K562 (cell line): ENCODE measurements at regions not wholly inside any gene's neighbourhood (a gene's known extent, or its start where the extent isn't known, plus 50 kb on each side); places are given as distances from the start of the nearest gene placed in this dataset.

ENCODE experiments used
- ATAC-seq: fragments of 200-7000 bp; cut with Tn5 transposase; 3 replicates; pipeline ENCODE4 v1.9.1; 2020; ENCODE audit warnings: moderate library complexity
- BruUV-seq: library from RNA; stranded (reverse); fragments of 400-500 nt; replicated peaks from 2 replicates; lab custom pipeline; 2021; lab: Mats Ljungman, UMichigan
- CTCF ChIA-PET: fragments of 300-600 bp; formaldehyde crosslinking; extraction: SDS; loops from one replicate; lab custom pipeline; 2021; ENCODE audit warnings: low intra/inter-chr PET ratio; lab: Yijun Ruan, JAX
- POLR2A ChIA-PET: fragments of 300-600, 350-650 bp; sonication (Branson Sonifier 250); formaldehyde crosslinking; extraction: SDS; loops from one replicate; lab custom pipeline; 2021; ENCODE audit warnings: antibody characterized with exemption, inconsistent platforms; lab: Yijun Ruan, JAX
- DNase-seq, 4 experiments: peaks; one replicate each; pipeline versions ENCODE4 v3.0.0 to v3.0.0-alpha.2; 2011 to 2018; ENCODE audit warnings: low spot score in 3 of 4, mixed read lengths in 3 of 4; ENCODE audit errors: extremely low read depth in 1 of 4
- FAIRE-seq: peaks from 2 replicates; lab custom pipeline; 2011; peaks lifted over from hg19 to GRCh38; lab: Jason Lieb, UNC
- H2AFZ ChIP-seq: 2 replicates; pipeline ENCODE4 v1.6.0; 2011; ENCODE audit warnings: low read depth, low read length, control low read depth, inconsistent platforms
- H3K27ac ChIP-seq: fragments of 200-600 bp; 3 replicates; pipeline ENCODE4 v1.8.0; 2011; ENCODE audit warnings: low read depth, mild to moderate bottlenecking, control low read depth, inconsistent platforms, low read length, moderate library complexity, mixed read lengths; ENCODE audit errors: extremely low read depth
- H3K27me3 ChIP-seq, 2 experiments: fragments of 300-600 bp in 1 of 2; 2 replicates in 1 of 2; 3 replicates in 1 of 2; pipeline versions ENCODE4 v1.6.0 to v1.8.0; 2011; ENCODE audit warnings: inconsistent platforms in 2 of 2, low read length in 2 of 2, mild to moderate bottlenecking in 1 of 2, mixed read lengths in 1 of 2, moderate library complexity in 1 of 2; ENCODE audit not compliant: control insufficient read depth in 2 of 2, insufficient read depth in 2 of 2
- H3K36me3 ChIP-seq: fragments of 300-600 bp; 3 replicates; pipeline ENCODE4 v1.8.0; 2011; ENCODE audit warnings: mild to moderate bottlenecking, low read length, inconsistent platforms; ENCODE audit not compliant: control insufficient read depth, insufficient read depth
- H3K4me1 ChIP-seq, 2 experiments: fragments of 200-600 bp in 1 of 2; replicated peaks in 1 of 2; 2 replicates in 1 of 2; 3 replicates in 1 of 2; pipeline versions ENCODE4 v1.5.1 to v1.8.0; 2011; ENCODE audit warnings: inconsistent platforms in 2 of 2, low read length in 2 of 2, mild to moderate bottlenecking in 1 of 2, mixed read lengths in 1 of 2, moderate library complexity in 1 of 2; ENCODE audit not compliant: control insufficient read depth in 2 of 2, insufficient read depth in 2 of 2
- H3K4me2 ChIP-seq: 2 replicates; pipeline ENCODE4 v1.6.1; 2011; ENCODE audit warnings: low read length, control low read depth, inconsistent platforms, mixed read lengths; ENCODE audit not compliant: insufficient read depth
- H3K4me3 ChIP-seq: fragments of 200-600 bp; sonication (generic), shearing (Covaris generic); 2 replicates; pipeline ENCODE4 v1.5.1; 2016; ENCODE audit warnings: control low read depth, inconsistent platforms
- H3K79me2 ChIP-seq: fragments of 200-600 bp; 3 replicates; pipeline ENCODE4 v1.8.0; 2011; ENCODE audit warnings: low read length, inconsistent platforms; ENCODE audit not compliant: control insufficient read depth, insufficient read depth
- H3K9ac ChIP-seq, 2 experiments: 2 replicates each; pipeline versions ENCODE4 v1.6.0 to v1.6.1; 2011; ENCODE audit warnings: low read depth in 2 of 2, low read length in 2 of 2, control low read depth in 1 of 2, inconsistent platforms in 1 of 2, mild to moderate bottlenecking in 1 of 2, mixed read lengths in 1 of 2; ENCODE audit not compliant: insufficient read depth in 1 of 2
- H3K9me1 ChIP-seq: one replicate; pipeline ENCODE4 v1.6.0; 2011; ENCODE audit warnings: inconsistent platforms, mild to moderate bottlenecking, low read length, moderate library complexity; ENCODE audit not compliant: control insufficient read depth, insufficient read depth
- H3K9me3 ChIP-seq: replicated peaks from 2 replicates; pipeline ENCODE4 v1.5.1; 2011; ENCODE audit warnings: low read depth, low read length, inconsistent platforms; ENCODE audit not compliant: control insufficient read depth, insufficient read depth
- H4K20me1 ChIP-seq: replicated peaks from 2 replicates; pipeline ENCODE4 v1.6.1; 2011; ENCODE audit warnings: low read length, inconsistent platforms, mixed read lengths; ENCODE audit not compliant: control insufficient read depth, insufficient read depth
- BCLAF1 ChIP-seq, 2 experiments: fragments of 450-650 bp in 1 of 2; IDR thresholded peaks; 2 replicates each; pipeline ENCODE4 v1.6.1; 2011 to 2017; ENCODE audit warnings: low read depth in 2 of 2, antibody characterized with exemption in 1 of 2, borderline replicate concordance in 1 of 2, low read length in 1 of 2, mild to moderate bottlenecking in 1 of 2, mixed read lengths in 1 of 2; ENCODE audit not compliant: control insufficient read depth in 1 of 2
- BCOR ChIP-seq: fragments of 450-650 bp; IDR thresholded peaks from 2 replicates; pipeline ENCODE4 v1.6.1; 2016
- CHCHD3 ChIP-seq: fragments of 250-450 bp; sonication (Bioruptor Pico); IDR thresholded peaks from 2 replicates; pipeline ENCODE4 v2.1.2; 2022; ENCODE audit warnings: mild to moderate bottlenecking
- NUFIP1 ChIP-seq: fragments of 450-650 bp; IDR thresholded peaks from 2 replicates; pipeline ENCODE4 v1.6.1; 2018; ENCODE audit not compliant: partially characterized antibody
- PHB ChIP-seq: fragments of 250-450 bp; sonication (Bioruptor Pico); IDR thresholded peaks from 2 replicates; pipeline ENCODE4 v1.5.0; 2021
- PYGO2 ChIP-seq: fragments of 450-650 bp; IDR thresholded peaks from 2 replicates; pipeline ENCODE4 v1.6.1; 2016; ENCODE audit warnings: mild to moderate bottlenecking, missing genetic modification characterization, moderate library complexity, missing compliant biosample characterization
- STAG1 ChIP-seq: sonication (generic); formaldehyde crosslinking; IDR thresholded peaks from 2 replicates; pipeline ENCODE4 v1.5.0; 2020; ENCODE audit warnings: missing genetic modification reagents, borderline replicate concordance
- ZNF140 ChIP-seq: fragments of 250-450 bp; sonication (Bioruptor Pico); IDR thresholded peaks from 2 replicates; pipeline ENCODE4 v1.8.0; 2021; ENCODE audit warnings: moderate library complexity, mild to moderate bottlenecking, inconsistent platforms
- ZNF75A ChIP-seq: fragments of 450-650 bp; formaldehyde crosslinking; IDR thresholded peaks from 2 replicates; pipeline ENCODE4 v1.4.0; 2020; ENCODE audit warnings: mild to moderate bottlenecking
- WGBS: fragments of 100-300 bp; shearing (Covaris generic); methylation state at CpG from one replicate; pipeline ENCODE4 v1.1.6; 2016; ENCODE audit warnings: low coverage, mixed read lengths; ENCODE audit not compliant: insufficient coverage; ENCODE audit errors: missing lambda C conversion rate; 5-methylcytosine and 5-hydroxymethylcytosine counted together
- in situ Hi-C: fragments of 300-500 bp; cut with MboI; formaldehyde crosslinking; loops from 4 replicates; pipeline ENCODE4 v1.15.0; 2018; ENCODE audit warnings: inconsistent platforms, mixed read lengths
- intact Hi-C: fragments of 100-400 bp; cut with micrococcal nuclease; formaldehyde crosslinking; loops from 2 replicates; pipeline ENCODE4 v1.14.2; 2022
- TF ChIP-seq, protein P1 (sequence below), 2 experiments: fragments of 450-650 bp in 1 of 2; sonication (generic) in 1 of 2; formaldehyde crosslinking in 1 of 2; IDR thresholded peaks in 1 of 2; conservative IDR thresholded peaks in 1 of 2; 2 replicates each; pipeline versions ENCODE4 v1.6.1 to v1.8.1; 2016 to 2023; ENCODE audit warnings: mild to moderate bottlenecking in 2 of 2, moderate library complexity in 2 of 2, inconsistent platforms in 1 of 2, missing genetic modification reagents in 1 of 2
- TF ChIP-seq, protein P2 (sequence below): fragments of 250-450 bp; sonication (Bioruptor Pico); IDR thresholded peaks from 2 replicates; pipeline ENCODE4 v1.8.0; 2021; ENCODE audit warnings: mild to moderate bottlenecking, moderate library complexity

DNA sequence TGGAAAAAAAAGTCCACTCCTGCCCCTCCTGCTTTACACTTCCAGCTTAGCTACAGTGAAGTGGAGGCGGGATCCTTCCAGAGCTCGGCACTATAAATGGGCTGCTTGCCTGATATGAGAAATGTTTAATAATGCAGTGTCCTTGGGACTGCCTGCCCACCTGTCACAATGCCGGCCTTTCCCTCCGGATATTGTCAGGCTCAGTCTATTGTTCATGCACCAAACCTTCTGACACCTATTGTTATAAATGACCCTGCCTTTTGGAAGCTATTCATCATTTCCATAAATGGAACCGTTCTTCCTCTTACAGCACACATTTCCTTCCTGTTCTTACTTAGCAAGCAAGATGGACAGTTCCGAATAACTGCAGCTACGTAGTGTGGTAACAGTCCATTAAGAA lies 146.3 kb downstream of the DMAC1 start:
- CTCF ChIA-PET: no interaction called here
- FAIRE-seq (no peak), DNase-seq (no peak), ATAC-seq (no peak)
- Histone ChIP-seq H3K4me1 (no peaks in the 10 kb centered on the region), H3K4me2 (no peak overlapping the region), H3K9me1 (no peaks in the 10 kb centered on the region), H3K79me2 (no peaks in the 10 kb centered on the region), H2AFZ (no peak overlapping the region), H3K27me3 (no peaks in the 10 kb centered on the region), H3K9me3 (no peaks in the 10 kb centered on the region), H3K9ac (no peak overlapping the region), H3K4me3 (no peak overlapping the region), H4K20me1 (no peaks in the 10 kb centered on the region), H3K36me3 (no peaks in the 10 kb centered on the region), H3K27ac (no peak overlapping the region)
- intact Hi-C loops: no loop called here
- POLR2A ChIA-PET: no interaction called here
- BruUV-seq: no TSS peak
- in situ Hi-C loops: no loop called here
- TF ChIP-seq PHB (CRISPR knock-in tag) (no peak), STAG1 (CRISPR knock-in tag) (no peak), PYGO2 (tag) (no peak), BCOR (no peak), ZNF75A (no peak), CHCHD3 (CRISPR knock-in tag) (no peak), NUFIP1 (no peak), ZNF140 (CRISPR knock-in tag) (no peak), BCLAF1 (IDR thresholded peaks at IDR 0.05; ENCODE audit: borderline replicate concordance in 1 of 2, control insufficient read depth in 1 of 2, low read depth in 2 of 2, low read length in 1 of 2) (no peak)
- TF ChIP-seq, protein P1, sequence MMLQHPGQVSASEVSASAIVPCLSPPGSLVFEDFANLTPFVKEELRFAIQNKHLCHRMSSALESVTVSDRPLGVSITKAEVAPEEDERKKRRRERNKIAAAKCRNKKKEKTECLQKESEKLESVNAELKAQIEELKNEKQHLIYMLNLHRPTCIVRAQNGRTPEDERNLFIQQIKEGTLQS (IDR thresholded peaks at IDR 0.05): no peak
- TF ChIP-seq, protein P1 (CRISPR knock-in tag; conservative IDR thresholded peaks at IDR 0.05): no peak
- TF ChIP-seq, protein P2, sequence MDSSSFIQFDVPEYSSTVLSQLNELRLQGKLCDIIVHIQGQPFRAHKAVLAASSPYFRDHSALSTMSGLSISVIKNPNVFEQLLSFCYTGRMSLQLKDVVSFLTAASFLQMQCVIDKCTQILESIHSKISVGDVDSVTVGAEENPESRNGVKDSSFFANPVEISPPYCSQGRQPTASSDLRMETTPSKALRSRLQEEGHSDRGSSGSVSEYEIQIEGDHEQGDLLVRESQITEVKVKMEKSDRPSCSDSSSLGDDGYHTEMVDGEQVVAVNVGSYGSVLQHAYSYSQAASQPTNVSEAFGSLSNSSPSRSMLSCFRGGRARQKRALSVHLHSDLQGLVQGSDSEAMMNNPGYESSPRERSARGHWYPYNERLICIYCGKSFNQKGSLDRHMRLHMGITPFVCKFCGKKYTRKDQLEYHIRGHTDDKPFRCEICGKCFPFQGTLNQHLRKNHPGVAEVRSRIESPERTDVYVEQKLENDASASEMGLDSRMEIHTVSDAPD (CRISPR knock-in tag): no peak
- TF ChIP-seq, all 486 proteins: peak for 0
- WGBS: 2% methylated on average over 7 of the region's 7 CpGs
